ENCODE measurements at regions not wholly inside any gene's neighbourhood (a gene's known extent, or its start where the extent isn't known, plus 50 kb on each side); places are given as distances from the start of the nearest gene placed in this dataset.

- H3K27me3 ChIP-seq (ENCODE audit: low read depth) = no peaks in the 10 kb centered on the region
- H3K4me3 ChIP-seq = no peak overlapping the region
- TF ChIP-seq CTCF (IDR thresholded peaks at IDR 0.05) = no peak
- no peaks in the 10 kb centered on the region for H3K9me3 ChIP-seq
- no peak overlapping the region for H3K27ac ChIP-seq
- no peaks in the 10 kb centered on the region for H3K4me1 ChIP-seq
- intact Hi-C loops (cut with DNase I) = no loop called here
- no peak for DNase-seq
- no peak for ATAC-seq
- no peaks in the 10 kb centered on the region for H3K36me3 ChIP-seq
Measured at GRCh38 chr10:9081961-9082360, 1027.5 kb downstream of the GATA3 start.

DNA sequence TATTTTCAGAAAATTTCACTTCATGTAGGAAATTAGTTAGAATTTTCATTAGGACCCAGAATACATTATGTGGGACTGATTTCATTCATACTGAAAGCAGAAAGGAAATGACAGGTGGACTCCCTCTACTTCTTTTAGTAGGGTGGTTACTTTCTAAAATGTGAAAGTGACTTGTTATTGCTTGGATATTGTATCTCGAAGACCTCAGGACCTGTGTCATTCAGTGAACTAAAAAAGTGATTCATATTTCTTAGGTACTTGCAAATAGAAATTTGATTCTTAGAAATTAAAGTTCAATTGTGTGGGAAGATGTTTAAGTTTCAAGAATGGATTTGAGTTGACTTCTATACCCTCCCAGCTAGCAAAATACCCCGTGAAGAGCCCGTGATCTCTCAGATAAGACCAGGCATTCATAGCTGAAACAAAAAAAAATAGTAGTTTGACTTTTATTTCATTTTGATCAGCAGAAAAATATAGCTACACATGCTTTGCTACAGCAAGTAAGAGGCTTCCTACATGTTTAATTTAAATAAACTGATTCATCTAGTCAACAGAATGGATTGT, 1037.1 kb downstream of the GATA3 start:
- H3K9me3 ChIP-seq = no peaks in the 10 kb centered on the region
- H3K4me1 ChIP-seq = no peaks in the 10 kb centered on the region
- H3K27ac ChIP-seq = no peak overlapping the region
- H3K4me3 ChIP-seq = no peak overlapping the region
- TF ChIP-seq CTCF (IDR thresholded peaks at IDR 0.05) = no peak
- H3K27me3 ChIP-seq (ENCODE audit: low read depth) = no peaks in the 10 kb centered on the region
- ATAC-seq (no peak), DNase-seq (no peak)
- intact Hi-C loops (cut with DNase I) = no loop called here
- no peaks in the 10 kb centered on the region for H3K36me3 ChIP-seq

GRCh38 chr10:9096288-9096687, 1041.8 kb downstream of the GATA3 start:
- no peaks in the 10 kb centered on the region for H3K4me1 ChIP-seq
- DNase-seq = no peak
- H3K27me3 ChIP-seq (ENCODE audit: low read depth) = no peaks in the 10 kb centered on the region
- TF ChIP-seq CTCF (IDR thresholded peaks at IDR 0.05) = no peak
- intact Hi-C loops (cut with DNase I) = no loop called here
- H3K9me3 ChIP-seq = no peaks in the 10 kb centered on the region
- H3K36me3 ChIP-seq = no peaks in the 10 kb centered on the region
- H3K4me3 ChIP-seq = no peak overlapping the region
- ATAC-seq = no peak
- H3K27ac ChIP-seq = no peak overlapping the region

- no peak for TF ChIP-seq CTCF (IDR thresholded peaks at IDR 0.05)
- no peak for ATAC-seq
- intact Hi-C loops (cut with DNase I) = no loop called here
Measured at GRCh38 chr10:9097206-9097990, 1042.9 kb downstream of the GATA3 start.

GRCh38 chr10:9097991-9098306, 1043.5 kb downstream of the GATA3 start:
- Histone ChIP-seq H3K27me3 (ENCODE audit: low read depth) (no peaks in the 10 kb centered on the region), H3K27ac (no peak overlapping the region), H3K4me3 (no peak overlapping the region), H3K9me3 (no peaks in the 10 kb centered on the region), H3K4me1 (no peaks in the 10 kb centered on the region), H3K36me3 (no peaks in the 10 kb centered on the region)
- ATAC-seq = no peak
- DNase-seq = no peak
- intact Hi-C loops (cut with DNase I) = no loop called here
- TF ChIP-seq CTCF (IDR thresholded peaks at IDR 0.05) = no peak

More at GRCh38 chr10:9097206-9097990, 1042.9 kb downstream of the GATA3 start:
- Histone ChIP-seq H3K27ac (no peak overlapping the region), H3K9me3 (no peaks in the 10 kb centered on the region), H3K27me3 (ENCODE audit: low read depth) (no peaks in the 10 kb centered on the region), H3K4me1 (no peaks in the 10 kb centered on the region), H3K36me3 (no peaks in the 10 kb centered on the region), H3K4me3 (no peak overlapping the region)
- no peak for DNase-seq
